Heart left ventricle (tissue), 13 donors: ENCODE measurements at regions not wholly inside any gene's neighbourhood (a gene's known extent, or its start where the extent isn't known, plus 50 kb on each side); places are given as distances from the start of the nearest gene placed in this dataset.

Experiments used
- CTCF ChIP-seq, 12 donors: fragments of 200-600 bp; sonication (generic) in 4 of 12; IDR thresholded peaks; one replicate each; pipeline versions ENCODE4 v1.5.0 to v1.8.0; 2018 to 2022; ENCODE audit warnings: antibody characterized with exemption in 12 of 12, mild to moderate bottlenecking in 5 of 12
- POLR2A ChIP-seq, 2 donors: fragments of 450-650 bp; IDR thresholded peaks; one replicate each; pipeline ENCODE4 v1.6.1; 2017; ENCODE audit warnings: antibody characterized with exemption in 2 of 2, mild to moderate bottlenecking in 2 of 2, moderate library complexity in 2 of 2
- donor health status: ischemic (EF 13 %, LVEDD 7.1; RV severe dilation, severe dysfunction).
- donor health status: DM: no; HTN: yes; CAD: no.
- donor health status: DM: no; HTN: no; CAD: no.
- donor health status: ischemic (EF 25% LVEDD 6.9; RV normal size, moderate dysfunction).
- donor health status: ischemic (EF 25% LVEDD 5.7; RV mildly dilated, moderate dysfunction).
- donor health status: ischemic (EF 35%, LVEDD 5.7; RV mildly dilated, moderate dysfunction).
- donor health status: nonischemic (EF 11% LVEDD 7.7; RV severe dilation, severe dysfunction).
- donor health status: DM: yes; HTN: yes; CAD: no.
- donor health status: PGD.
- donor health status: ischemic (EF 29% LVEDD 5.4; RV normal size, mild dysfunction).
- donor health status: nonischemic (EF 23%, LVEDD 6.1; RV moderate dilation, normal function).

GRCh38 chr6:103036846-103037245, 1643.3 kb downstream of the GRIK2 start:
- TF ChIP-seq CTCF (IDR thresholded peaks at IDR 0.05) = no peak
- no peak for TF ChIP-seq POLR2A (IDR thresholded peaks at IDR 0.05)
